WTC11 (cell line): ENCODE measurements at regions not wholly inside any gene's neighbourhood (a gene's known extent, or its start where the extent isn't known, plus 50 kb on each side); places are given as distances from the start of the nearest gene placed in this dataset.

Source experiments
- AFF4 ChIP-seq: sonication (generic); formaldehyde crosslinking; IDR thresholded peaks from 2 replicates; pipeline ENCODE4 v1.8.1; 2023; ENCODE audit warnings: mild to moderate bottlenecking, missing genetic modification reagents, borderline replicate concordance
- NFYB ChIP-seq: sonication (generic); formaldehyde crosslinking; conservative IDR thresholded peaks from 2 replicates; pipeline ENCODE4 v1.8.0; 2022; ENCODE audit warnings: low read depth, missing genetic modification reagents
- NR2C2 ChIP-seq: sonication (generic); formaldehyde crosslinking; IDR thresholded peaks from 2 replicates; pipeline ENCODE4 v1.8.0; 2022; ENCODE audit warnings: mild to moderate bottlenecking, missing genetic modification reagents
- TF ChIP-seq, protein P1 (sequence below): fragments of 200-600 bp; IDR thresholded peaks from 2 replicates; pipeline ENCODE4 v1.8.0; 2022; ENCODE audit warnings: antibody characterized with exemption

- TF ChIP-seq AFF4 (no peak), NR2C2 (CRISPR knock-in tag) (no peak), NFYB (CRISPR knock-in tag) (no peak)
- TF ChIP-seq, protein P1, sequence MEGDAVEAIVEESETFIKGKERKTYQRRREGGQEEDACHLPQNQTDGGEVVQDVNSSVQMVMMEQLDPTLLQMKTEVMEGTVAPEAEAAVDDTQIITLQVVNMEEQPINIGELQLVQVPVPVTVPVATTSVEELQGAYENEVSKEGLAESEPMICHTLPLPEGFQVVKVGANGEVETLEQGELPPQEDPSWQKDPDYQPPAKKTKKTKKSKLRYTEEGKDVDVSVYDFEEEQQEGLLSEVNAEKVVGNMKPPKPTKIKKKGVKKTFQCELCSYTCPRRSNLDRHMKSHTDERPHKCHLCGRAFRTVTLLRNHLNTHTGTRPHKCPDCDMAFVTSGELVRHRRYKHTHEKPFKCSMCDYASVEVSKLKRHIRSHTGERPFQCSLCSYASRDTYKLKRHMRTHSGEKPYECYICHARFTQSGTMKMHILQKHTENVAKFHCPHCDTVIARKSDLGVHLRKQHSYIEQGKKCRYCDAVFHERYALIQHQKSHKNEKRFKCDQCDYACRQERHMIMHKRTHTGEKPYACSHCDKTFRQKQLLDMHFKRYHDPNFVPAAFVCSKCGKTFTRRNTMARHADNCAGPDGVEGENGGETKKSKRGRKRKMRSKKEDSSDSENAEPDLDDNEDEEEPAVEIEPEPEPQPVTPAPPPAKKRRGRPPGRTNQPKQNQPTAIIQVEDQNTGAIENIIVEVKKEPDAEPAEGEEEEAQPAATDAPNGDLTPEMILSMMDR, result no peak
Observed at GRCh38 chr9:107927276-107927675, 437.7 kb upstream of the KLF4 start.
